Heart left ventricle (tissue), 16 donors: ENCODE measurements at regions not wholly inside any gene's neighbourhood (a gene's known extent, or its start where the extent isn't known, plus 50 kb on each side); places are given as distances from the start of the nearest gene placed in this dataset.

Experiments used
- ATAC-seq, 4 donors: fragments of 200-7000 bp; cut with Tn5 transposase; one replicate each; pipeline ENCODE4 v1.9.1; 2020 to 2022; ENCODE audit warnings: moderate library complexity in 4 of 4, mild to moderate bottlenecking in 3 of 4, moderate number of reproducible peaks in 1 of 4
- DNase-seq, 5 donors: peaks; one replicate each; pipeline ENCODE4 v3.0.0-alpha.2; 2020
- H3K27ac ChIP-seq, 12 donors: fragments of 200-600 bp; sonication (generic) in 4 of 12; one replicate each; pipeline versions ENCODE4 v1.5.0 to v1.8.0; 2016 to 2022; ENCODE audit warnings: mild to moderate bottlenecking in 2 of 12
- H3K27me3 ChIP-seq, 9 donors: fragments of 200-600 bp; sonication (generic) in 2 of 9; one replicate each; pipeline versions ENCODE4 v1.5.1 to v1.8.0; 2016 to 2022; ENCODE audit warnings: mild to moderate bottlenecking in 3 of 9
- H3K36me3 ChIP-seq, 9 donors: fragments of 200-600 bp; sonication (generic) in 2 of 9; one replicate each; pipeline versions ENCODE4 v1.5.0 to v1.8.0; 2018 to 2022; ENCODE audit warnings: mild to moderate bottlenecking in 2 of 9
- H3K4me1 ChIP-seq, 12 donors: fragments of 200-600 bp; sonication (generic) in 4 of 12; one replicate each; pipeline versions ENCODE4 v1.5.0 to v1.8.0; 2016 to 2022; ENCODE audit warnings: mild to moderate bottlenecking in 3 of 12
- H3K4me3 ChIP-seq, 12 donors: fragments of 200-600 bp; sonication (generic) in 4 of 12; one replicate each; pipeline versions ENCODE4 v1.5.0 to v1.8.0; 2017 to 2022; ENCODE audit warnings: mild to moderate bottlenecking in 9 of 12, moderate library complexity in 4 of 12
- H3K9me3 ChIP-seq, 12 donors: fragments of 200-600 bp; sonication (generic) in 4 of 12; one replicate each; pipeline versions ENCODE4 v1.5.0 to v1.8.0; 2016 to 2022; ENCODE audit warnings: mild to moderate bottlenecking in 1 of 12
- POLR2A ChIP-seq, 2 donors: fragments of 450-650 bp; IDR thresholded peaks; one replicate each; pipeline ENCODE4 v1.6.1; 2017; ENCODE audit warnings: antibody characterized with exemption in 2 of 2, mild to moderate bottlenecking in 2 of 2, moderate library complexity in 2 of 2
- WGBS, 4 donors: extraction: QIAGEN DNeasy Blood & Tissue Kit in 2 of 4; methylation state at CpG; one replicate each; pipeline versions ENCODE4 v1.1.5 to v1.1.7; 2013 to 2018; 5-methylcytosine and 5-hydroxymethylcytosine counted together
- intact Hi-C, 10 donors: fragments of 100-400 bp; cut with DNase I; formaldehyde crosslinking; loops; one replicate each; pipeline versions ENCODE4 v1.11.1 to v1.14.2; 2022
- TF ChIP-seq, protein P1 (sequence below), 12 donors: fragments of 200-600 bp; sonication (generic) in 4 of 12; IDR thresholded peaks; one replicate each; pipeline versions ENCODE4 v1.5.0 to v1.8.0; 2018 to 2022; ENCODE audit warnings: antibody characterized with exemption in 12 of 12, mild to moderate bottlenecking in 5 of 12
- donor health status: ischemic (EF 13 %, LVEDD 7.1; RV severe dilation, severe dysfunction).
- donor health status: healthy with polysubstance abuse.
- donor health status: DM: no; HTN: yes; CAD: no.
- donor health status: DM: no; HTN: no; CAD: no.
- donor health status: ischemic (EF 25% LVEDD 6.9; RV normal size, moderate dysfunction).
- donor health status: ischemic (EF 25% LVEDD 5.7; RV mildly dilated, moderate dysfunction).
- donor health status: healthy.
- donor health status: DM: yes; HTN: yes; CAD: no.
- donor health status: ischemic (EF 35%, LVEDD 5.7; RV mildly dilated, moderate dysfunction).
- donor health status: nonischemic (EF 11% LVEDD 7.7; RV severe dilation, severe dysfunction).
- donor health status: DM: yes; HTN: yes; CAD: no.
- donor health status: PGD.
- donor health status: ischemic (EF 29% LVEDD 5.4; RV normal size, mild dysfunction).
- donor health status: nonischemic (EF 23%, LVEDD 6.1; RV moderate dilation, normal function).

DNA sequence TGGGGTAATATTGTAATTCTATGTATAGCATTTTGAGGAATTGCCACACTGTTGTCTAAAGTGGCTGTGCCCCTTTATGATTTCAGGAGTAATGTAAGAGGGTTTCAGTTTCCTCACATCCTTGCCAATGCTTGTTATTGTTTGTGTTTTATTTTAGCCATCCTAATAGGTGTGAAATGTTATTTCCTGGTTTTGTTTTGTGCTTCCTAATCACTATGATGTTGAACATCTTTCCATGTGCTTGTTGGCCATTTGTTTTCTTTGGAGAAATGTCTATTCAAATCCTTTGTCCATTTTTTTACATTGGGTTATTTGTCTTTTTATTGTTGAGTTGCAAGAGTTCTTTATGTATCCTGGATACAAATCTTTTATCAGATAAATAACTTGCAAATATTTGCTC, 97.3 kb upstream of the MLIP start:
- H3K27me3 ChIP-seq = no peaks in the 10 kb centered on the region
- H3K36me3 ChIP-seq = no peaks in the 10 kb centered on the region
- DNase-seq (no peak), ATAC-seq (no peak)
- no peak overlapping the region for H3K27ac ChIP-seq
- TF ChIP-seq, protein P1, sequence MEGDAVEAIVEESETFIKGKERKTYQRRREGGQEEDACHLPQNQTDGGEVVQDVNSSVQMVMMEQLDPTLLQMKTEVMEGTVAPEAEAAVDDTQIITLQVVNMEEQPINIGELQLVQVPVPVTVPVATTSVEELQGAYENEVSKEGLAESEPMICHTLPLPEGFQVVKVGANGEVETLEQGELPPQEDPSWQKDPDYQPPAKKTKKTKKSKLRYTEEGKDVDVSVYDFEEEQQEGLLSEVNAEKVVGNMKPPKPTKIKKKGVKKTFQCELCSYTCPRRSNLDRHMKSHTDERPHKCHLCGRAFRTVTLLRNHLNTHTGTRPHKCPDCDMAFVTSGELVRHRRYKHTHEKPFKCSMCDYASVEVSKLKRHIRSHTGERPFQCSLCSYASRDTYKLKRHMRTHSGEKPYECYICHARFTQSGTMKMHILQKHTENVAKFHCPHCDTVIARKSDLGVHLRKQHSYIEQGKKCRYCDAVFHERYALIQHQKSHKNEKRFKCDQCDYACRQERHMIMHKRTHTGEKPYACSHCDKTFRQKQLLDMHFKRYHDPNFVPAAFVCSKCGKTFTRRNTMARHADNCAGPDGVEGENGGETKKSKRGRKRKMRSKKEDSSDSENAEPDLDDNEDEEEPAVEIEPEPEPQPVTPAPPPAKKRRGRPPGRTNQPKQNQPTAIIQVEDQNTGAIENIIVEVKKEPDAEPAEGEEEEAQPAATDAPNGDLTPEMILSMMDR (IDR thresholded peaks at IDR 0.05) = no peak
- TF ChIP-seq POLR2A (IDR thresholded peaks at IDR 0.05) = no peak
- no peak overlapping the region for H3K4me3 ChIP-seq
- H3K9me3 ChIP-seq = peaks cover 0 to 8% (median 0%) of the 10 kb centered on the region in 12 donors
- intact Hi-C loops = no loop called here
- H3K4me1 ChIP-seq = peaks cover 0 to 32% (median 10%) of the 10 kb centered on the region in 12 donors

DNA sequence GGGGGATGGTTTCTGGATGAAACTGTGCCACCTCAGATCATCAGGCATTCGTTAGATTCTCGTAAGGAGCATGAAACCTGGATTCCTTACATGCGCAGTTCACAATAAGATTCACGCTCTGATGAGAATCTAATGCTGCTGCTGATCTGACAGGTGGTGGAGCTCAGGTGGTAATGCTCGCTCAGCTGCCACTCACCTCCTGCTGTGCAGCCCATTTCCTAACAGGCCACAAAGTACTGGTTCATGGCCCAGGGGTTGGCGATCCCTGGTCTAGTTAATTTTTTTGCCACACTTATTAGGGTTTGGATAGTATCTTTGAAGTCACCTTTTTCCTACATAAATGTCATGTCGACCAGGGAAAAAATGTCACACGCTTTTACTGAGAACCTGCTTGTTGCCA, 96.8 kb upstream of the MLIP start:
- Histone ChIP-seq H3K4me1 (peaks cover 0 to 32% (median 9%) of the 10 kb centered on the region in 12 donors), H3K27ac (peak overlapping the region in 1 of 12 donors; percentile 6), H3K9me3 (peaks cover 0 to 8% (median 0%) of the 10 kb centered on the region in 12 donors), H3K36me3 (no peaks in the 10 kb centered on the region), H3K4me3 (no peak overlapping the region), H3K27me3 (no peaks in the 10 kb centered on the region)
- ATAC-seq = no peak
- intact Hi-C loops = no loop called here
- DNase-seq = no peak
- WGBS, 4 donors = 88 to 91% (median 89%) methylated on average over 8 of the region's 8 CpGs
- TF ChIP-seq POLR2A (IDR thresholded peaks at IDR 0.05) = no peak
- TF ChIP-seq, protein P1 (IDR thresholded peaks at IDR 0.05) = no peak

DNA sequence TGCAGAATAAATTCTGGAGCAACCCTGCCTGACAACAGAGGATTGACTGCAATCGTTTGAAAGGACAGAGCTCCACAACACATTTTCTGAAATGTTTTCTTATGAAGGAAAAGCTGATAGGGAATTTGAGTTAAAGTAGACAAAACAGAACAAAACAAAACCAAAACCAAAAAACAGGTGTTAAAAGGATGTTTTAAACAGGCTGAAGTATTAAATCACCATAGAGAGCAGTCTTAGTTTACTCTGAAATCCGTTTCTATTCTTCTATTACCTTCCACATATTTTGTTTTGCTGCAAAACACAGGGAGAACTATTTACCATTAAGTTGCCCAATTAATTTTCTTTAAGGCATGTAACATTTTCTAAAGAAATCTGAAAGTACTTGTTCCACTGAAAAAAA, 93.4 kb upstream of the MLIP start:
- 27 to 38% (median 28%) methylated on average over 2 of the region's 2 CpGs for WGBS, 4 donors
- no peaks in the 10 kb centered on the region for H3K36me3 ChIP-seq
- H3K4me3 ChIP-seq = no peak overlapping the region
- H3K27me3 ChIP-seq = no peaks in the 10 kb centered on the region
- DNase-seq (no peak), ATAC-seq (no peak)
- peaks cover 0 to 9% (median 0%) of the 10 kb centered on the region in 12 donors for H3K4me1 ChIP-seq
- no peak for TF ChIP-seq POLR2A (IDR thresholded peaks at IDR 0.05)
- TF ChIP-seq, protein P1 (IDR thresholded peaks at IDR 0.05) = no peak
- peaks cover 0 to 8% (median 0%) of the 10 kb centered on the region in 12 donors for H3K9me3 ChIP-seq
- intact Hi-C loops = loop anchor here in 2 of 10 donors (5.0 kb wide), 2 partner anchors 34 to 39 kb away; no protein-coding TSS in a partner anchor
- H3K27ac ChIP-seq = peak overlapping the region in 9 of 12 donors; percentile 5 to 84 (median 77)

DNA sequence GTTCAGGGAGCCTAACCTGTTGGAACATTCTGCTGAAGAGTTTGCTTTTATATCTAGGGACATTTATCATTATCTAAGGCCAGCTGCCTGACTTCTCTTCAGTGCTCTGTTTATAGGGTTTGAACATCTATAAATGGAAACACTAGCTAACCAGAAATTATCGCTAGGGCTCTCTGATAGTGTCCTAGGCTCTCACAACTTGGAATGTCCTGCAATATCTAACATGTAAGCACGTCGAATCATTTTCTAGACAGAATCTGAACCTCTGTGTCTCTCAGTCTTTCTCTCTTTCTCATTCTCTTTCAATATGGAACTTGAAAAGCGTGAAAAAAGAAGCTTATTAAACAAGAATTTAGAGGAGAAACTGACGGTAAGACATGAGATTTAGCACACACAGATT, 92.5 kb upstream of the MLIP start:
- TF ChIP-seq, protein P1 (IDR thresholded peaks at IDR 0.05) = no peak
- TF ChIP-seq POLR2A (IDR thresholded peaks at IDR 0.05) = peak in 1 of 2 donors; percentile 57
- peak overlapping the region; percentile 69 to 93 (median 80) for H3K27ac ChIP-seq
- H3K9me3 ChIP-seq = peaks cover 0 to 3% (median 0%) of the 10 kb centered on the region in 12 donors
- DNase-seq (no peak), ATAC-seq (peak; percentile 88 to 95 (median 90))
- no peaks in the 10 kb centered on the region for H3K36me3 ChIP-seq
- intact Hi-C loops = loop anchor here in 2 of 10 donors (5.0 kb wide), 2 partner anchors 34 to 39 kb away; no protein-coding TSS in a partner anchor
- peak overlapping the region; percentile 19 to 59 (median 48) for H3K4me3 ChIP-seq
- H3K4me1 ChIP-seq = peaks cover 0 to 9% (median 0%) of the 10 kb centered on the region in 12 donors
- 30 to 41% (median 37%) methylated on average over 5 of the region's 5 CpGs for WGBS, 4 donors
- H3K27me3 ChIP-seq = no peaks in the 10 kb centered on the region
